ENCODE measurements at regions not wholly inside any gene's neighbourhood (a gene's known extent, or its start where the extent isn't known, plus 50 kb on each side); places are given as distances from the start of the nearest gene placed in this dataset.

GRCh38 chr9:72445306-72445995 is 76.0 kb upstream of the TMC1 start:
- Histone ChIP-seq H3K9ac (ENCODE audit: insufficient read depth, low read depth, low read length) (no peak overlapping the region), H3K4me2 (ENCODE audit: low read depth, low read length) (no peak overlapping the region), H3K79me2 (ENCODE audit: insufficient read depth, low read length) (no peaks in the 10 kb centered on the region), H3K4me3 (replicated peaks in 1 of 3; ENCODE audit: insufficient read depth in 1 of 3, low read depth in 2 of 3, low read length in 3 of 3) (no peak overlapping the region), H3K27ac (ENCODE audit: extremely low read length, insufficient read depth, low read length) (no peak overlapping the region), H3K4me1 (ENCODE audit: insufficient read depth, low read length) (peaks cover 6% of the 10 kb centered on the region; the same call in 1 of the 2 replicates), H3K27me3 (ENCODE audit: control insufficient read depth in 1 of 2, insufficient read depth in 2 of 2, low read length in 2 of 2) (no peaks in the 10 kb centered on the region), H4K20me1 (ENCODE audit: insufficient read depth, low read length) (no peaks in the 10 kb centered on the region), H3K36me3 (replicated peaks in 1 of 2; ENCODE audit: control insufficient read depth in 1 of 2, insufficient read depth in 2 of 2, low read length in 2 of 2) (no peaks in the 10 kb centered on the region), H3K9me3 (ENCODE audit: low read length) (no peaks in the 10 kb centered on the region), H2AFZ (ENCODE audit: low read length) (no peak overlapping the region)
- in situ Hi-C loops (cut with HindIII; ENCODE audit: extremely low pct_ligation_motif_present, low pct_unique_long_range_greater_than_20kb) (no loop called here), intact Hi-C loops (cut with micrococcal nuclease; ENCODE audit: unreplicated experiment) (no loop called here)
- ChIA-PET CTCF (ENCODE audit: low intra/inter-chr PET ratio, low total read pairs) (no interaction called here), POLR2A (no interaction called here)
- BruUV-seq (replicated peaks) = no TSS peak
- WGBS (ENCODE audit: low lambda C conversion rate) = 51% methylated on average over 2 of the region's 2 CpGs
- ATAC-seq (no peak), DNase-seq (ENCODE audit: low spot score) (no peak), FAIRE-seq (no peak)
- no peak for TF ChIP-seq RARA (CRISPR knock-in tag; IDR thresholded peaks at IDR 0.05)
- no peak for TF ChIP-seq ZFP36L1 (CRISPR knock-in tag; IDR thresholded peaks at IDR 0.05)
- TF ChIP-seq ZNF687 (CRISPR knock-in tag; IDR thresholded peaks at IDR 0.05) = no peak
- TF ChIP-seq MAZ (IDR thresholded peaks at IDR 0.05; ENCODE audit: borderline replicate concordance, low read depth, low read length) = no peak
- no peak for TF ChIP-seq MAZ (CRISPR knock-in tag; IDR thresholded peaks at IDR 0.05; ENCODE audit: low read depth)
- no peak for TF ChIP-seq MBNL3 (CRISPR knock-in tag; conservative IDR thresholded peaks at IDR 0.05)
- no peak for TF ChIP-seq SNAPC2 (CRISPR knock-in tag; IDR thresholded peaks at IDR 0.05)
- TF ChIP-seq ZNF615 (CRISPR knock-in tag; IDR thresholded peaks at IDR 0.05; ENCODE audit: borderline replicate concordance) = no peak
- TF ChIP-seq, protein P1, sequence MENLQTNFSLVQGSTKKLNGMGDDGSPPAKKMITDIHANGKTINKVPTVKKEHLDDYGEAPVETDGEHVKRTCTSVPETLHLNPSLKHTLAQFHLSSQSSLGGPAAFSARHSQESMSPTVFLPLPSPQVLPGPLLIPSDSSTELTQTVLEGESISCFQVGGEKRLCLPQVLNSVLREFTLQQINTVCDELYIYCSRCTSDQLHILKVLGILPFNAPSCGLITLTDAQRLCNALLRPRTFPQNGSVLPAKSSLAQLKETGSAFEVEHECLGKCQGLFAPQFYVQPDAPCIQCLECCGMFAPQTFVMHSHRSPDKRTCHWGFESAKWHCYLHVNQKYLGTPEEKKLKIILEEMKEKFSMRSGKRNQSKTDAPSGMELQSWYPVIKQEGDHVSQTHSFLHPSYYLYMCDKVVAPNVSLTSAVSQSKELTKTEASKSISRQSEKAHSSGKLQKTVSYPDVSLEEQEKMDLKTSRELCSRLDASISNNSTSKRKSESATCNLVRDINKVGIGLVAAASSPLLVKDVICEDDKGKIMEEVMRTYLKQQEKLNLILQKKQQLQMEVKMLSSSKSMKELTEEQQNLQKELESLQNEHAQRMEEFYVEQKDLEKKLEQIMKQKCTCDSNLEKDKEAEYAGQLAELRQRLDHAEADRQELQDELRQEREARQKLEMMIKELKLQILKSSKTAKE (CRISPR knock-in tag; IDR thresholded peaks at IDR 0.05; ENCODE audit: borderline replicate concordance) = no peak
- TF ChIP-seq PAF1 (CRISPR knock-in tag; IDR thresholded peaks at IDR 0.05) = no peak
- no peak for TF ChIP-seq HMGXB3 (CRISPR knock-in tag; IDR thresholded peaks at IDR 0.05; ENCODE audit: borderline replicate concordance)
- TF ChIP-seq ZNF530 (CRISPR knock-in tag; IDR thresholded peaks at IDR 0.05; ENCODE audit: low read depth) = no peak
- no peak for TF ChIP-seq ZFP41 (CRISPR knock-in tag; IDR thresholded peaks at IDR 0.05; ENCODE audit: borderline replicate concordance)
- TF ChIP-seq GABPB1 (CRISPR knock-in tag; IDR thresholded peaks at IDR 0.05) = no peak
